SK-N-MC (cell line): ENCODE measurements at regions not wholly inside any gene's neighbourhood (a gene's known extent, or its start where the extent isn't known, plus 50 kb on each side); places are given as distances from the start of the nearest gene placed in this dataset.

ENCODE experiments used
- EZH2 ChIP-seq: fragments of 200-600 bp; sonication (generic); IDR thresholded peaks from one replicate; pipeline ENCODE4 v1.6.1; 2017; ENCODE audit warnings: antibody characterized with exemption
- POLR2AphosphoS5 ChIP-seq: IDR thresholded peaks from 2 replicates; pipeline ENCODE4 v1.6.1; 2012; ENCODE audit warnings: mild to moderate bottlenecking, low read depth, low read length, borderline replicate concordance

DNA sequence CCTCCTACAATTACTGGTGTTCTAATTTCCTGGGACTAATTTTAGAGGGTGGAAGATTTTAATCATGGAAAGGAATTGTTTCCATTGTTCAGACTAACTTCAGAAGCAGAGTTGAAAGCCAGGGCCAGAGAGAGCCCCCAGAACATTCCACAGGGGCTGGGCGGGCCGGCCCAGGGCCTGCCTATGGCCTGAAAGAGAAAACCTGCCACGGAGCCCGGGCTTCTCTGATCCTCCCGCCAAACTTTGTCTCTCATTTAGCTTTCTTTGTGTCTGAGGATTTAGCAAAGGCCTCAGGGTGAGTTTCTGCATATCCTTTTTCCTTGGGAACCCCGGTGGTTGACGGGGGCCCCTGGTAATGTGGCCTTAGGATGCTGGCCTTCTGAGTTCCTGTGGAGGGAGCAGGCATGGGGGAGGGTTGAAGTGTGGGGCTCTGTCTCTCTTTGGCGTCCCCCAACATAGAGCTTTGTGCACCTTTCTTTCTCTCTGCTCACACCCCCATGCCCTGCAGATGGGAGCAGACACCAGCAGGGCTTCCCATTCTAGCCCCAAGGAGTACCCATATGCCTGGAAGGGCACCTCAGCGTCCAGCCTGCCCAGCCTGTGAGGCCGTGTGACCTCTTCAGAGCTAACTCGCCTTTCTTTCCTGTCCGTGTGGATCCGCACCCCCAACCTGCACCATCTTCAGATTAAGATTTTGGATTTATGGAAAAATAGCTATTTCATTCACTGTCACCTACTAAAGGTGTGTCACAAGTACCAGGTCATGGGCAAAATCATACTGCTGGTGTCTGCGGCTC lies 539.5 kb downstream of the FGF9 start:
- TF ChIP-seq POLR2AphosphoS5 (no peak), EZH2 (no peak)
